Caco-2 (cell line): ENCODE measurements at regions not wholly inside any gene's neighbourhood (a gene's known extent, or its start where the extent isn't known, plus 50 kb on each side); places are given as distances from the start of the nearest gene placed in this dataset.

Experiments used
- BruUV-seq: library from RNA; stranded (reverse); fragments of 400-500 nt; replicated peaks from 2 replicates; lab custom pipeline; 2021; lab: Mats Ljungman, UMichigan
- CTCF ChIA-PET: fragments of 300-600 bp; sonication (Branson Sonifier 250); formaldehyde crosslinking; loops from one replicate; lab custom pipeline; 2022; ENCODE audit warnings: antibody characterized with exemption; lab: Charles Lee
- POLR2A ChIA-PET: fragments of 300-600 bp; sonication (Branson Sonifier 250); formaldehyde crosslinking; loops from one replicate; lab custom pipeline; 2022; ENCODE audit warnings: antibody characterized with exemption; lab: Charles Lee
- DNase-seq, 2 experiments: peaks; one replicate each; pipeline versions ENCODE4 v3.0.0 to v3.0.0-alpha.2; 2020 to 2022
- H3K27me3 ChIP-seq: replicated peaks from 2 replicates; pipeline ENCODE4 v1.6.0; 2011; ENCODE audit warnings: low read length; ENCODE audit not compliant: control insufficient read depth, insufficient read depth
- H3K36me3 ChIP-seq: 2 replicates; pipeline ENCODE4 v1.5.1; 2011; ENCODE audit warnings: low read length; ENCODE audit not compliant: control insufficient read depth, insufficient read depth
- H3K4me1 ChIP-seq: fragments of 250-450 bp; sonication (Bioruptor Pico); 2 replicates; pipeline ENCODE4 v1.5.1; 2020; ENCODE audit warnings: mild to moderate bottlenecking
- H3K4me3 ChIP-seq: 2 replicates; pipeline ENCODE4 v1.5.1; 2011; ENCODE audit warnings: low read depth, mild to moderate bottlenecking, control low read depth, low read length
- H3K9me3 ChIP-seq: fragments of 250-450 bp; sonication (Bioruptor Pico); 2 replicates; pipeline ENCODE4 v1.5.1; 2020; ENCODE audit warnings: mild to moderate bottlenecking, moderate library complexity
- H3K27ac Mint-ChIP-seq: one replicate; pipeline ENCODE4 v1.8.0; 2022; ENCODE audit warnings: mixed read lengths; ENCODE audit not compliant: unreplicated experiment
- H3K27me3 Mint-ChIP-seq: one replicate; pipeline ENCODE4 v1.8.0; 2022; ENCODE audit warnings: mixed read lengths; ENCODE audit not compliant: insufficient read depth, unreplicated experiment
- H3K36me3 Mint-ChIP-seq: one replicate; pipeline ENCODE4 v1.8.0; 2022; ENCODE audit warnings: mild to moderate bottlenecking, mixed read lengths; ENCODE audit not compliant: insufficient read depth, unreplicated experiment
- H3K4me1 Mint-ChIP-seq: one replicate; pipeline ENCODE4 v1.8.0; 2022; ENCODE audit warnings: low read depth, mixed read lengths; ENCODE audit not compliant: unreplicated experiment
- H3K4me3 Mint-ChIP-seq: one replicate; pipeline ENCODE4 v1.8.0; 2022; ENCODE audit warnings: mild to moderate bottlenecking, moderate library complexity, mixed read lengths; ENCODE audit not compliant: unreplicated experiment
- H3K9me3 Mint-ChIP-seq: one replicate; pipeline ENCODE4 v1.8.0; 2022; ENCODE audit warnings: mixed read lengths; ENCODE audit not compliant: unreplicated experiment
- CTCF ChIP-seq, 2 experiments: fragments of 200-600 bp in 1 of 2; IDR thresholded peaks; 1 replicate in 1 of 2; 2 replicates in 1 of 2; pipeline versions ENCODE4 v1.5.1 to v1.8.0; 2011 to 2022; ENCODE audit warnings: antibody characterized with exemption in 1 of 2, control low read depth in 1 of 2, inconsistent platforms in 1 of 2, low read depth in 1 of 2, low read length in 1 of 2, mild to moderate bottlenecking in 1 of 2, moderate library complexity in 1 of 2; ENCODE audit not compliant: insufficient read depth in 1 of 2, severe bottlenecking in 1 of 2, unreplicated experiment in 1 of 2
- intact Hi-C: fragments of 100-400 bp; cut with micrococcal nuclease; formaldehyde crosslinking; loops from one replicate; pipeline ENCODE4 v1.10.0; 2022; ENCODE audit not compliant: unreplicated experiment

- POLR2A ChIA-PET = no interaction called here
- no peak for DNase-seq
- CTCF ChIA-PET = no interaction called here
- no TSS peak for BruUV-seq
- peaks cover 15% of the 10 kb centered on the region for H3K27me3 Mint-ChIP-seq
- peaks cover 32% of the 10 kb centered on the region for H3K9me3 Mint-ChIP-seq
- no peaks in the 10 kb centered on the region for H3K36me3 Mint-ChIP-seq
- Histone ChIP-seq H3K27me3 (no peaks in the 10 kb centered on the region), H3K9me3 (peaks cover 20% of the 10 kb centered on the region), H3K36me3 (no peaks in the 10 kb centered on the region), H3K4me3 (no peak overlapping the region), H3K4me1 (no peaks in the 10 kb centered on the region)
- H3K27ac Mint-ChIP-seq = no peak overlapping the region
- no peak for TF ChIP-seq CTCF (IDR thresholded peaks at IDR 0.05; ENCODE audit: insufficient read depth in 1 of 2, low read depth in 1 of 2, low read length in 1 of 2, severe bottlenecking in 1 of 2, unreplicated experiment in 1 of 2)
- no peak overlapping the region for H3K4me3 Mint-ChIP-seq
- intact Hi-C loops = no loop called here
- no peaks in the 10 kb centered on the region for H3K4me1 Mint-ChIP-seq
Observed at GRCh38 chr20:51238675-51239305, 215.9 kb upstream of the KCNG1 start.

- Mint-ChIP-seq H3K36me3 (no peaks in the 10 kb centered on the region), H3K27me3 (peaks cover 13% of the 10 kb centered on the region), H3K27ac (no peak overlapping the region), H3K4me3 (no peak overlapping the region), H3K9me3 (peaks cover 27% of the 10 kb centered on the region), H3K4me1 (no peaks in the 10 kb centered on the region)
- POLR2A ChIA-PET = no interaction called here
- Histone ChIP-seq H3K4me3 (no peak overlapping the region), H3K36me3 (no peaks in the 10 kb centered on the region), H3K27me3 (no peaks in the 10 kb centered on the region), H3K4me1 (no peaks in the 10 kb centered on the region), H3K9me3 (peaks cover 13% of the 10 kb centered on the region)
- BruUV-seq = no TSS peak
- no peak for TF ChIP-seq CTCF (IDR thresholded peaks at IDR 0.05; ENCODE audit: insufficient read depth in 1 of 2, low read depth in 1 of 2, low read length in 1 of 2, severe bottlenecking in 1 of 2, unreplicated experiment in 1 of 2)
- no peak for DNase-seq
- intact Hi-C loops = no loop called here
- CTCF ChIA-PET = no interaction called here
Observed at GRCh38 chr20:51237791-51238190, 214.9 kb upstream of the KCNG1 start.

GRCh38 chr20:51237278-51237677, 214.4 kb upstream of the KCNG1 start:
- Mint-ChIP-seq H3K27ac (no peak overlapping the region), H3K9me3 (peaks cover 21% of the 10 kb centered on the region)

More at GRCh38 chr20:51237278-51237677, 214.4 kb upstream of the KCNG1 start:
- H3K4me1 Mint-ChIP-seq = no peaks in the 10 kb centered on the region
- Histone ChIP-seq H3K4me1 (no peaks in the 10 kb centered on the region), H3K36me3 (no peaks in the 10 kb centered on the region), H3K27me3 (no peaks in the 10 kb centered on the region), H3K4me3 (no peak overlapping the region), H3K9me3 (peaks cover 8% of the 10 kb centered on the region)
- no peak for DNase-seq
- intact Hi-C loops = no loop called here
- no peak overlapping the region for H3K4me3 Mint-ChIP-seq
- ChIA-PET CTCF (interaction anchor here (0.6 kb wide), 1 partner anchor 255 kb away, joined by 3 read pairs; no protein-coding TSS in a partner anchor), POLR2A (no interaction called here)
- H3K36me3 Mint-ChIP-seq = no peaks in the 10 kb centered on the region
- no peak for TF ChIP-seq CTCF (IDR thresholded peaks at IDR 0.05; ENCODE audit: insufficient read depth in 1 of 2, low read depth in 1 of 2, low read length in 1 of 2, severe bottlenecking in 1 of 2, unreplicated experiment in 1 of 2)
- BruUV-seq = no TSS peak
- peaks cover 11% of the 10 kb centered on the region for H3K27me3 Mint-ChIP-seq
